HG03025 (cell line): ENCODE measurements at regions not wholly inside any gene's neighbourhood (a gene's known extent, or its start where the extent isn't known, plus 50 kb on each side); places are given as distances from the start of the nearest gene placed in this dataset.

Experiments used
- ATAC-seq: cut with Tn5 transposase; IDR thresholded peaks from one replicate; pipeline ENCODE4 v1.9.1; 2021; ENCODE audit warnings: mild to moderate bottlenecking, moderate library complexity; ENCODE audit not compliant: unreplicated experiment, low FRiP score

GRCh38 chr5:175248416-175248905 is 195.5 kb downstream of the DRD1 start:
- no peak for ATAC-seq

- no peak for ATAC-seq
Observed at GRCh38 chr5:175246889-175247520, 197.0 kb downstream of the DRD1 start.

GRCh38 chr5:175246242-175246888 is 197.6 kb downstream of the DRD1 start:
- ATAC-seq: no peak

GRCh38 chr5:175243441-175243840 is 200.5 kb downstream of the DRD1 start:
- ATAC-seq: no peak

- ATAC-seq: no peak
Observed at GRCh38 chr5:175242207-175242606, 201.8 kb downstream of the DRD1 start.

GRCh38 chr5:175238326-175238725 is 205.7 kb downstream of the DRD1 start:
- ATAC-seq: no peak

GRCh38 chr5:175236176-175236575 is 207.8 kb downstream of the DRD1 start:
- ATAC-seq: no peak

GRCh38 chr5:175235251-175235960 is 208.6 kb downstream of the DRD1 start:
- ATAC-seq: no peak

GRCh38 chr5:175230299-175230698 is 213.7 kb downstream of the DRD1 start:
- no peak for ATAC-seq

GRCh38 chr5:175226506-175226905 is 217.5 kb downstream of the DRD1 start:
- ATAC-seq: no peak

- ATAC-seq: no peak
Observed at GRCh38 chr5:175223291-175223690, 220.7 kb downstream of the DRD1 start.

- ATAC-seq: no peak
Observed at GRCh38 chr5:175222621-175223020, 221.4 kb downstream of the DRD1 start.

GRCh38 chr5:175220549-175220948 is 223.4 kb downstream of the DRD1 start:
- ATAC-seq: no peak

GRCh38 chr5:175219366-175219765 is 224.6 kb downstream of the DRD1 start:
- ATAC-seq: no peak

GRCh38 chr5:175216991-175217390 is 227.0 kb downstream of the DRD1 start:
- ATAC-seq: no peak

GRCh38 chr5:175215906-175216305 is 228.1 kb downstream of the DRD1 start:
- no peak for ATAC-seq

GRCh38 chr5:175214152-175214551 is 229.8 kb downstream of the DRD1 start:
- ATAC-seq: no peak

GRCh38 chr5:175211956-175212756 is 231.8 kb downstream of the DRD1 start:
- ATAC-seq: no peak

GRCh38 chr5:175207321-175208040 is 236.5 kb downstream of the DRD1 start:
- no peak for ATAC-seq

- ATAC-seq: no peak
Observed at GRCh38 chr5:175206669-175207068, 237.3 kb downstream of the DRD1 start.
